Heart right ventricle (tissue), 16 donors: ENCODE measurements at regions not wholly inside any gene's neighbourhood (a gene's known extent, or its start where the extent isn't known, plus 50 kb on each side); places are given as distances from the start of the nearest gene placed in this dataset.

ENCODE experiments used
- ATAC-seq, 8 donors: fragments of 200-7000 bp; cut with Tn5 transposase; one replicate each; pipeline ENCODE4 v1.9.1; 2020; ENCODE audit warnings: mild to moderate bottlenecking in 8 of 8, moderate library complexity in 8 of 8, moderate number of reproducible peaks in 1 of 8
- DNase-seq, 2 donors: peaks; one replicate each; pipeline ENCODE4 v3.0.0-alpha.2; 2020
- H3K27ac ChIP-seq, 10 donors: fragments of 200-600 bp; sonication (generic) in 2 of 10; one replicate each; pipeline versions ENCODE4 v1.5.0 to v1.8.0; 2020 to 2022; ENCODE audit warnings: mild to moderate bottlenecking in 3 of 10
- H3K27me3 ChIP-seq, 7 donors: fragments of 200-600 bp; one replicate each; pipeline ENCODE4 v1.8.0; 2021 to 2022; ENCODE audit warnings: mild to moderate bottlenecking in 2 of 7
- H3K36me3 ChIP-seq, 9 donors: fragments of 200-600 bp; sonication (generic) in 1 of 9; one replicate each; pipeline versions ENCODE4 v1.5.0 to v1.8.0; 2020 to 2022; ENCODE audit warnings: mild to moderate bottlenecking in 2 of 9
- H3K4me1 ChIP-seq, 9 donors: fragments of 200-600 bp; sonication (generic) in 1 of 9; one replicate each; pipeline versions ENCODE4 v1.5.0 to v1.8.0; 2020 to 2022; ENCODE audit warnings: mild to moderate bottlenecking in 4 of 9
- H3K4me3 ChIP-seq, 10 donors: fragments of 200-600 bp; sonication (generic) in 2 of 10; one replicate each; pipeline versions ENCODE4 v1.5.0 to v1.8.0; 2020 to 2022; ENCODE audit warnings: mild to moderate bottlenecking in 7 of 10, moderate library complexity in 2 of 10
- H3K9me3 ChIP-seq, 11 donors: fragments of 200-600 bp in 10 of 11; sonication (generic) in 2 of 11; one replicate each; pipeline versions ENCODE4 v1.5.0 to v1.8.0; 2013 to 2022; ENCODE audit warnings: mild to moderate bottlenecking in 2 of 11, control low read depth in 1 of 11, moderate library complexity in 1 of 11
- WGBS, 2 donors: extraction: QIAGEN DNeasy Blood & Tissue Kit; methylation state at CpG; one replicate each; pipeline ENCODE4 v1.1.7; 2013; ENCODE audit warnings: inconsistent platforms in 1 of 2; 5-methylcytosine and 5-hydroxymethylcytosine counted together
- intact Hi-C, 10 donors: fragments of 100-400 bp; cut with DNase I; formaldehyde crosslinking; loops; one replicate each; pipeline versions ENCODE4 v1.11.1 to v1.14.2; 2022
- TF ChIP-seq, protein P1 (sequence below), 9 donors: fragments of 200-600 bp; sonication (generic) in 2 of 9; IDR thresholded peaks; one replicate each; pipeline versions ENCODE4 v1.5.0 to v1.8.0; 2021 to 2022; ENCODE audit warnings: antibody characterized with exemption in 9 of 9, mild to moderate bottlenecking in 5 of 9, moderate library complexity in 1 of 9
- donor health status: Arrhythmogenic right ventricular cardiomyopathy.
- donor health status: ischemic (EF 13 %, LVEDD 7.1; RV severe dilation, severe dysfunction).
- donor health status: healthy with polysubstance abuse.
- donor health status: DM: no; HTN: yes; CAD: no.
- donor health status: DM: no; HTN: no; CAD: no.
- donor health status: ischemic (EF 25% LVEDD 6.9; RV normal size, moderate dysfunction).
- donor health status: ischemic (EF 25% LVEDD 5.7; RV mildly dilated, moderate dysfunction).
- donor health status: healthy.
- donor health status: DM: yes; HTN: yes; CAD: no.
- donor health status: Ischemic cardiomyopathy.
- donor health status: ischemic (EF 35%, LVEDD 5.7; RV mildly dilated, moderate dysfunction).
- donor health status: nonischemic (EF 11% LVEDD 7.7; RV severe dilation, severe dysfunction).
- donor health status: DM: yes; HTN: yes; CAD: no.
- donor health status: PGD.
- donor health status: ischemic (EF 29% LVEDD 5.4; RV normal size, mild dysfunction).
- donor health status: nonischemic (EF 23%, LVEDD 6.1; RV moderate dilation, normal function).

DNA sequence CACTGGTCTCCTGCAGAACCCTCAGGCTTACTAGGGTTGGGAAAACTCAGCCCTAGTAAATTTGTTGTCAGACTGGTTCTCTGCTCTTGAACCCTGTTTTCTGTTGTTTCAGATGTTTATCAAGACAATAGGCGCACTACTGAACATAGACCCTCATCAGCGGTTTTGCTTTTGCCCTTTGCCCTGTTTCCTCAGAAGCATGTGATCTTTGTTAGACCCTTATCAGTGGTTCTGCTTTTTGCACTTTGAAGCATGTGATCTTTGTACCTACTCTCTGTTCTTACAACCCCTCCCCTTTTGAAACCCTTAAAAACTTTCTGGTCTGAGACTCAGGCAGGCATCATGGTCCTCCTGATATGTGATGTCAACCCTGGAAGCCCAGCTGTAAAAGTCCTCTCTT is 842.2 kb upstream of the AMELY start:
- Histone ChIP-seq H3K27ac (no peak overlapping the region), H3K27me3 (no peaks in the 10 kb centered on the region), H3K36me3 (no peaks in the 10 kb centered on the region), H3K9me3 (no peaks in the 10 kb centered on the region), H3K4me1 (no peaks in the 10 kb centered on the region), H3K4me3 (no peak overlapping the region)
- TF ChIP-seq, protein P1, sequence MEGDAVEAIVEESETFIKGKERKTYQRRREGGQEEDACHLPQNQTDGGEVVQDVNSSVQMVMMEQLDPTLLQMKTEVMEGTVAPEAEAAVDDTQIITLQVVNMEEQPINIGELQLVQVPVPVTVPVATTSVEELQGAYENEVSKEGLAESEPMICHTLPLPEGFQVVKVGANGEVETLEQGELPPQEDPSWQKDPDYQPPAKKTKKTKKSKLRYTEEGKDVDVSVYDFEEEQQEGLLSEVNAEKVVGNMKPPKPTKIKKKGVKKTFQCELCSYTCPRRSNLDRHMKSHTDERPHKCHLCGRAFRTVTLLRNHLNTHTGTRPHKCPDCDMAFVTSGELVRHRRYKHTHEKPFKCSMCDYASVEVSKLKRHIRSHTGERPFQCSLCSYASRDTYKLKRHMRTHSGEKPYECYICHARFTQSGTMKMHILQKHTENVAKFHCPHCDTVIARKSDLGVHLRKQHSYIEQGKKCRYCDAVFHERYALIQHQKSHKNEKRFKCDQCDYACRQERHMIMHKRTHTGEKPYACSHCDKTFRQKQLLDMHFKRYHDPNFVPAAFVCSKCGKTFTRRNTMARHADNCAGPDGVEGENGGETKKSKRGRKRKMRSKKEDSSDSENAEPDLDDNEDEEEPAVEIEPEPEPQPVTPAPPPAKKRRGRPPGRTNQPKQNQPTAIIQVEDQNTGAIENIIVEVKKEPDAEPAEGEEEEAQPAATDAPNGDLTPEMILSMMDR (IDR thresholded peaks at IDR 0.05): no peak
- intact Hi-C loops: no loop called here
- DNase-seq (no peak), ATAC-seq (no peak)
- WGBS, 2 donors: 88 to 89% methylated on average over 2 of the region's 2 CpGs

DNA sequence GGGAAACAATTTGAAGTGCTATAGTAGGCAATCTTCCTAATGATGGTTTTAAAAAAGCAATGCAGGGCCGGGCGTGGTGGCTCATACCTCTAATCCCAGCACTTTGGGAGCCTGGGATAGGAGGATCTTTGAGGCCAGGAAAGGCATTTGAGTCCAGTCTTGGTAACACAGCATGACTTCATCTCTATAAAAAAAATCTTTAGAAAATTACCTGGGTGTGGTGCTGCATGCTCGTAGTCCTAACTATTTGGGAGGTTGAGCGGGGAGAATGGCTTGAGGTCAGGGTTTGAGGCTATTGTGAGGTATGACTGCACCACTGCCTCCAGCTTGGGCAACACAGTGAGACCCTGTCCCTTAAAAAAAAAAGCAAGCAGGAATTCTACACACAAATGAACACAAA is 835.2 kb upstream of the AMELY start:
- WGBS, 2 donors: 82 to 87% methylated on average over 4 of the region's 4 CpGs
- ATAC-seq: no peak
- TF ChIP-seq, protein P1 (IDR thresholded peaks at IDR 0.05): no peak
- no peak for DNase-seq
- H3K27ac ChIP-seq: no peak overlapping the region
- no peaks in the 10 kb centered on the region for H3K4me1 ChIP-seq
- no peaks in the 10 kb centered on the region for H3K27me3 ChIP-seq
- no peaks in the 10 kb centered on the region for H3K36me3 ChIP-seq
- no peaks in the 10 kb centered on the region for H3K9me3 ChIP-seq
- H3K4me3 ChIP-seq: no peak overlapping the region
- intact Hi-C loops: no loop called here

DNA sequence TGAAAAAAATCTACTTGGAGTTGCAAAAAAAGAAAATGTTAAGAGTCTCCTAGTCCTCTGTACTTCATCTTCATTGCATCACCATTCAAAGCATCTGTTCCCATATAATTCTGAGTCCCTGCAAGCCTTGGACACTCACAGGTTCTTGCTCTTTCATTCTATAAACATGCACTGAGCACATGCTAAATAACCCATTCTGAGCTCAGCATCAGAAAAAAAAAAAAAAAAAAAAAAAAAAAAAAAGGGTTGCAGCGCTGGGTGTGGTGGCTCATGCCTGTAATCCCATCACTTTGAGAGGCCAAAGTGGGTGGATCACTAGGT is 834.0 kb upstream of the AMELY start:
- TF ChIP-seq, protein P1 (IDR thresholded peaks at IDR 0.05): no peak
- Histone ChIP-seq H3K27me3 (no peaks in the 10 kb centered on the region), H3K27ac (no peak overlapping the region), H3K36me3 (no peaks in the 10 kb centered on the region), H3K9me3 (no peaks in the 10 kb centered on the region), H3K4me1 (no peaks in the 10 kb centered on the region), H3K4me3 (no peak overlapping the region)
- DNase-seq (no peak), ATAC-seq (no peak)
- 83% methylated on average over 1 of the region's 1 CpG; no CpG with 5 or more reads in 1 of the 2 donors for WGBS, 2 donors
- intact Hi-C loops: no loop called here

DNA sequence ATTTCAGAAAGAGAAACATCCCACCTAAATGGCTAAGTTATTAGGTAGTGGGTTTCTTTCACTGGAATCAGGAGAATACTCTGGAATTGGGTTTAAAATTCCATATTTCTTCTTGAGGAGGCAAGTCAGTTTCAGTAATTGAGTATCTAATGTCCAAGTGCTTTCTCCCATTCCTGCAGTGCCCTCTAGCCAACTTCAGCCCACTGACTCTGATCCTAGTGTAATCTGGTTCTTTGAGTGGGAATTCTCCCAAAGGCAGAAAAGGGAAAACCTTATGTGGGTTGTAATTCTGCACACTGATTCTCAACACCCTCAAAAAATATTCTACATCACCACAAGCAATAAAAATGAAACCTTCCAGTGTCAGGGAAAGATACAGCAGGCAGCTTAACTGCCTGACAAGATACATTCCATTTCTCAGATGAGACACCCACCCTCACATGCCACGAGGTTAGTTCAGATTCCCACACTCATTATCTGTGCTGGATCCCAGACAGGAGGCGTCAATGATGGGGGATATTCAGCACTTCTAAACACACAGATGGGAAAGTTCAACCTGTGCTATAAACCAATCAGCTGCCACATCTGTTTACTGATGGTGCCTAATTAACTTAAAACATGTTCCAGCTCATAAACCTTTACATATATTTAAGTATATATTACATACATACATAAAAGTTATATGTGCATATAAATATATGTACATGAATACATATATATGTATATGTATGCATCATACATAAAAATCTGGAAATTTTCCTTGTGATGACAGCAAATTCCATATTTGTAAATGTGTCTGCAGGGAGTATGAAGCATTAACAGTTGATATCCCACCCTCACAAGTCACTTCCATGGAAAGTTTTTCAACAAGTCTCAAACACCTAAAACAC is 833.4 kb upstream of the AMELY start:
- intact Hi-C loops: no loop called here

More for the DNA sequence above, 833.4 kb upstream of the AMELY start:
- WGBS, 2 donors: 33 to 39% methylated on average over 2 of the region's 2 CpGs
- H3K27me3 ChIP-seq: no peaks in the 10 kb centered on the region
- no peaks in the 10 kb centered on the region for H3K36me3 ChIP-seq
- DNase-seq (no peak), ATAC-seq (no peak)
- H3K9me3 ChIP-seq: no peaks in the 10 kb centered on the region
- TF ChIP-seq, protein P1 (IDR thresholded peaks at IDR 0.05): no peak
- no peaks in the 10 kb centered on the region for H3K4me1 ChIP-seq
- H3K27ac ChIP-seq: no peak overlapping the region
- H3K4me3 ChIP-seq: no peak overlapping the region
